GM06990 (cell line): ENCODE measurements at regions not wholly inside any gene's neighbourhood (a gene's known extent, or its start where the extent isn't known, plus 50 kb on each side); places are given as distances from the start of the nearest gene placed in this dataset.
"Not testable (repeated sequence)": the region's sequence is repeated elsewhere in the genome, so short reads cannot be mapped to it uniquely, and the experiment has no call there.

ENCODE experiments used
- DNase-seq: peaks from one replicate; pipeline ENCODE4 v3.0.0-alpha.2; 2011; ENCODE audit not compliant: insufficient read length; ENCODE audit errors: extremely low read depth
- H3K27me3 ChIP-seq: replicated peaks from 2 replicates; pipeline ENCODE4 v1.6.0; 2011; ENCODE audit warnings: low read length; ENCODE audit not compliant: control insufficient read depth, insufficient read depth
- H3K36me3 ChIP-seq: 2 replicates; pipeline ENCODE4 v1.5.1; 2011; ENCODE audit warnings: low read length; ENCODE audit not compliant: control insufficient read depth, insufficient read depth
- H3K4me3 ChIP-seq: replicated peaks from 2 replicates; pipeline ENCODE4 v1.5.1; 2011; ENCODE audit warnings: low read depth, mild to moderate bottlenecking, control low read depth, low read length
- CTCF ChIP-seq: IDR thresholded peaks from 2 replicates; pipeline ENCODE4 v1.5.1; 2011; ENCODE audit warnings: low read length, control low read depth, mild to moderate bottlenecking, inconsistent platforms; ENCODE audit not compliant: insufficient read depth, poor library complexity, severe bottlenecking

- Histone ChIP-seq H3K4me3 (no peak overlapping the region), H3K36me3 (no peaks in the 10 kb centered on the region), H3K27me3 (no peaks in the 10 kb centered on the region)
- no peak for TF ChIP-seq CTCF
- DNase-seq = no peak
These were observed 775.3 kb downstream of the UQCRFS1 start for GRCh38 chr19:28437390-28438346.

- no peak for TF ChIP-seq CTCF
- Histone ChIP-seq H3K27me3 (no peaks in the 10 kb centered on the region), H3K4me3 (no peak overlapping the region), H3K36me3 (no peaks in the 10 kb centered on the region)
- no peak for DNase-seq
These were observed 776.6 kb downstream of the UQCRFS1 start for GRCh38 chr19:28436320-28436719.

GRCh38 chr19:28435551-28436271 is 777.2 kb downstream of the UQCRFS1 start:
- no peak for DNase-seq
- Histone ChIP-seq H3K27me3 (no peaks in the 10 kb centered on the region), H3K4me3 (no peak overlapping the region), H3K36me3 (no peaks in the 10 kb centered on the region)
- no peak for TF ChIP-seq CTCF

GRCh38 chr19:28434794-28435193 is 778.2 kb downstream of the UQCRFS1 start:
- not testable (repeated sequence) for H3K27me3 ChIP-seq, H3K36me3 ChIP-seq, DNase-seq, H3K4me3 ChIP-seq

- H3K4me3 ChIP-seq, DNase-seq, H3K27me3 ChIP-seq, H3K36me3 ChIP-seq: not testable (repeated sequence)
These were observed 778.6 kb downstream of the UQCRFS1 start for GRCh38 chr19:28434365-28434764.

- not testable (repeated sequence) for H3K4me3 ChIP-seq, H3K36me3 ChIP-seq, DNase-seq, H3K27me3 ChIP-seq
These were observed 779.8 kb downstream of the UQCRFS1 start for GRCh38 chr19:28433166-28433565.

GRCh38 chr19:28430214-28430613 is 782.7 kb downstream of the UQCRFS1 start:
- Histone ChIP-seq H3K4me3 (no peak overlapping the region), H3K36me3 (no peaks in the 10 kb centered on the region), H3K27me3 (no peaks in the 10 kb centered on the region)
- no peak for TF ChIP-seq CTCF
- DNase-seq = no peak
